A549 (cell line): ENCODE measurements at regions not wholly inside any gene's neighbourhood (a gene's known extent, or its start where the extent isn't known, plus 50 kb on each side); places are given as distances from the start of the nearest gene placed in this dataset.

Source experiments
- ATAC-seq, 2 experiments: fragments of 200-7000 bp in 1 of 2; fragments of >200 bp in 1 of 2; cut with Nextera tagmentation in 1 of 2; cut with Tn5 transposase in 1 of 2; 3 replicates each; pipeline versions ENCODE4 v1.8.0 to v1.9.1; 2018 to 2020; ENCODE audit warnings: mild to moderate bottlenecking in 1 of 2, moderate library complexity in 1 of 2
- CTCF ChIA-PET: fragments of 300-600 bp; sonication (Branson Sonifier 250); formaldehyde crosslinking; extraction: SDS; loops from one replicate; lab custom pipeline; 2021; ENCODE audit warnings: antibody characterized with exemption, inconsistent platforms; lab: Yijun Ruan, JAX
- POLR2A ChIA-PET: fragments of 350-600 bp; formaldehyde crosslinking; extraction: SDS; loops from one replicate; lab custom pipeline; 2021; ENCODE audit warnings: antibody characterized with exemption, inconsistent platforms; lab: Yijun Ruan, JAX
- DNase-seq, 2 experiments: peaks; one replicate each; pipeline versions ENCODE4 v3.0.0 to v3.0.0-alpha.2; 2011 to 2016; ENCODE audit warnings: low read depth in 1 of 2, low spot score in 1 of 2
- FAIRE-seq: peaks from 2 replicates; lab custom pipeline; 2011; peaks lifted over from hg19 to GRCh38; lab: Jason Lieb, UNC
- H3K27ac ChIP-seq, 2 experiments: fragments of >200 bp; sonication (Bioruptor Twin); formaldehyde crosslinking; 3 replicates each; pipeline ENCODE4 v1.5.1; 2016 to 2017
- H3K4me1 ChIP-seq: fragments of >200 bp; sonication (Bioruptor Twin); formaldehyde crosslinking; 3 replicates; pipeline ENCODE4 v1.6.1; 2016
- H3K4me2 ChIP-seq: fragments of >200 bp; sonication (Bioruptor Twin); formaldehyde crosslinking; 3 replicates; pipeline ENCODE4 v1.6.1; 2016
- H3K4me3 ChIP-seq: fragments of >200 bp; sonication (Bioruptor Twin); formaldehyde crosslinking; 3 replicates; pipeline ENCODE4 v1.5.1; 2016
- H3K9me3 ChIP-seq: fragments of >200 bp; sonication (Bioruptor Twin); formaldehyde crosslinking; 3 replicates; pipeline ENCODE4 v1.6.1; 2016
- BHLHE40 ChIP-seq: IDR thresholded peaks from 2 replicates; pipeline ENCODE4 v1.6.1; 2012; ENCODE audit warnings: low read depth, low read length, inconsistent platforms
- CBX2 ChIP-seq: fragments of 200-600 bp; sonication (generic); IDR thresholded peaks from 2 replicates; pipeline ENCODE4 v1.6.1; 2016; ENCODE audit warnings: low read depth, mild to moderate bottlenecking, borderline replicate concordance
- CEBPB ChIP-seq, 2 experiments: fragments of >200 bp in 1 of 2; sonication (Bioruptor Twin) in 1 of 2; formaldehyde crosslinking in 1 of 2; IDR thresholded peaks; 2 replicates each; pipeline ENCODE4 v1.6.1; 2012 to 2016
- CHD4 ChIP-seq: fragments of 200-600 bp; sonication (generic); IDR thresholded peaks from 2 replicates; pipeline ENCODE4 v1.6.1; 2016; ENCODE audit warnings: antibody characterized with exemption, mild to moderate bottlenecking, borderline replicate concordance
- EHMT2 ChIP-seq: fragments of 200-600 bp; sonication (generic); IDR thresholded peaks from 2 replicates; pipeline ENCODE4 v1.6.1; 2016; ENCODE audit warnings: antibody characterized with exemption, low read depth, mild to moderate bottlenecking, moderate library complexity
- EP300 ChIP-seq, 2 experiments: fragments of >200 bp; sonication (Bioruptor Twin); formaldehyde crosslinking; IDR thresholded peaks; 2 replicates in 1 of 2; 3 replicates in 1 of 2; pipeline ENCODE4 v1.6.1; 2016 to 2017
- ESRRA ChIP-seq: fragments of 150-350 bp; IDR thresholded peaks from 2 replicates; pipeline ENCODE4 v1.6.1; 2014; ENCODE audit warnings: mild to moderate bottlenecking, low read length, borderline replicate concordance
- HEYL ChIP-seq: fragments of 250-450 bp; sonication (Bioruptor Pico); IDR thresholded peaks from 2 replicates; pipeline ENCODE4 v1.8.0; 2021; ENCODE audit warnings: mild to moderate bottlenecking, moderate library complexity
- JUNB ChIP-seq: fragments of >200 bp; sonication (Bioruptor Twin); formaldehyde crosslinking; IDR thresholded peaks from 2 replicates; pipeline ENCODE4 v1.6.1; 2016
- KDM1A ChIP-seq: fragments of 200-600 bp; sonication (generic); IDR thresholded peaks from 2 replicates; pipeline ENCODE4 v1.6.1; 2016; ENCODE audit warnings: low read depth, mild to moderate bottlenecking
- MAZ ChIP-seq: fragments of 150-350 bp; IDR thresholded peaks from 2 replicates; pipeline ENCODE4 v1.6.1; 2014; ENCODE audit warnings: antibody characterized with exemption, low read depth, low read length, borderline replicate concordance
- MYC ChIP-seq: IDR thresholded peaks from 2 replicates; pipeline ENCODE4 v1.6.1; 2012; ENCODE audit warnings: mild to moderate bottlenecking, inconsistent platforms, low read length, improper control_type of control experiment, borderline replicate concordance
- NR3C1 ChIP-seq: fragments of >200 bp; sonication (Bioruptor Twin); formaldehyde crosslinking; IDR thresholded peaks from 3 replicates; pipeline ENCODE4 v1.6.1; 2017
- RCOR1 ChIP-seq: fragments of 150-350 bp; IDR thresholded peaks from 2 replicates; pipeline ENCODE4 v1.6.1; 2014; ENCODE audit warnings: antibody characterized with exemption, low read length, low read depth
- RFX5 ChIP-seq: fragments of 450-650 bp; IDR thresholded peaks from 2 replicates; pipeline ENCODE4 v1.7.1; 2014; ENCODE audit warnings: antibody characterized with exemption, mild to moderate bottlenecking, moderate library complexity
- RNF2 ChIP-seq: fragments of 200-600 bp; sonication (generic); IDR thresholded peaks from 2 replicates; pipeline ENCODE4 v1.6.1; 2016; ENCODE audit warnings: low read depth, mild to moderate bottlenecking, antibody characterized with exemption, moderate library complexity, borderline replicate concordance
- SMC3 ChIP-seq: fragments of >200 bp; sonication (Bioruptor Twin); formaldehyde crosslinking; IDR thresholded peaks from 3 replicates; pipeline ENCODE4 v1.6.1; 2018; ENCODE audit warnings: inconsistent platforms
- TFCP2L1 ChIP-seq: fragments of 250-450 bp; sonication (Bioruptor Pico); IDR thresholded peaks from 2 replicates; pipeline ENCODE4 v1.5.0; 2021; ENCODE audit warnings: mild to moderate bottlenecking
- ZNF302 ChIP-seq: fragments of 250-450 bp; sonication (Bioruptor Pico); IDR thresholded peaks from 2 replicates; pipeline ENCODE4 v1.9.0; 2021; ENCODE audit warnings: inconsistent platforms, mild to moderate bottlenecking, moderate library complexity
- WGBS: methylation state at CpG from one replicate; pipeline ENCODE4 v1.1.6; 2017; ENCODE audit errors: missing lambda C conversion rate; 5-methylcytosine and 5-hydroxymethylcytosine counted together
- TF ChIP-seq, protein P1 (sequence below): fragments of >200 bp; sonication (Bioruptor Twin); formaldehyde crosslinking; IDR thresholded peaks from 3 replicates; pipeline ENCODE4 v1.5.1; 2016
- TF ChIP-seq, protein P2 (sequence below): fragments of >200 bp; sonication (Bioruptor Twin); formaldehyde crosslinking; IDR thresholded peaks from 2 replicates; pipeline ENCODE4 v1.6.1; 2016

DNA sequence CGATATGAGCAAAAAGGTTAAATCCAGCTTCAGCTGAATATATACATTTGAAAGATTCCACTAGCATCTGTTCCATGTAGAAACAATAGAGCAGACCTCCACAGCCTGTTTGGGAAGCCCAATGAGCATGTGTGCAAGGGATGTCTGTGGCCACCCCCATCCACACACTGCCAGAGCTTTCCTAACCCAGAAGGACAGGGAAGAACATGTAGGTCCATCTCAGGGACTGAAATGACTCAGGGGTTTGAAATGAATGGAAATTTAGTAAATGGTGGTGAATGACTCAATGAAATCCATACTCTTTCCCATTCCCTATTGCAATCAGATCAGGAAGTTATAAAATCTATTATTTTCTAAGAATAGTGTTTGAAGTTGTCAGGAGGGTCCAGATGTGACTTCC, 397.2 kb downstream of the DUSP10 start:
- 5% methylated on average over 1 of the region's 1 CpG for WGBS
- ChIA-PET POLR2A (no interaction called here), CTCF (no interaction called here)
- H3K4me2 ChIP-seq: no peak overlapping the region
- no peak for TF ChIP-seq SMC3
- no peak for TF ChIP-seq ESRRA
- no peak for TF ChIP-seq HEYL (CRISPR knock-in tag)
- TF ChIP-seq BHLHE40: no peak
- TF ChIP-seq RNF2: no peak
- ATAC-seq (no peak), DNase-seq (no peak), FAIRE-seq (no peak)
- no peaks in the 10 kb centered on the region for H3K4me1 ChIP-seq
- H3K27ac ChIP-seq: no peak overlapping the region
- no peak overlapping the region for H3K4me3 ChIP-seq
- no peaks in the 10 kb centered on the region for H3K9me3 ChIP-seq

DNA sequence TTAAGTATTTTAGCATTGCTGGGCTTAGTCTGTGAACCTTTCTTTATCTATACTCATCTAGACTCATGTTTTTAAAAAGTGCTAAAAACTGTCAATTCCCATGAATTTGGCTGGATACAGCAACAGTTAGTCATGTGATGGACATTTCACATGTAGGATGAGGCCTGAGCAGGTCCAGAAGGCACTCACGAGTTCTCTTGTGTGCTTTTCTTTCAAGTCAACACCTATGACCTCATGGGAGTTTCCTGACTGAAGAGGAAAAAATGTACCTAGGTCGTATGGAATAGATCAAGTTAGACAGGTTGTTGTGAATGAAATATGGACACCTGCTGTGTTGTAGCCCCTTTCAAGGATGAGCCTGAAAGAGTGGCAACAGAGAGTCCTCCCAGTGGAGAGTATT, 394.2 kb downstream of the DUSP10 start:
- CTCF ChIA-PET: no interaction called here
- FAIRE-seq (no peak), DNase-seq (no peak)
- Histone ChIP-seq H3K27ac (no peak overlapping the region), H3K9me3 (no peaks in the 10 kb centered on the region), H3K4me1 (no peaks in the 10 kb centered on the region), H3K4me2 (no peak overlapping the region), H3K4me3 (no peak overlapping the region)
- WGBS: 7% methylated on average over 2 of the region's 2 CpGs
- POLR2A ChIA-PET: no interaction called here
- no peak for TF ChIP-seq MYC
- TF ChIP-seq CBX2: no peak
- TF ChIP-seq RCOR1: no peak
- TF ChIP-seq, protein P1, sequence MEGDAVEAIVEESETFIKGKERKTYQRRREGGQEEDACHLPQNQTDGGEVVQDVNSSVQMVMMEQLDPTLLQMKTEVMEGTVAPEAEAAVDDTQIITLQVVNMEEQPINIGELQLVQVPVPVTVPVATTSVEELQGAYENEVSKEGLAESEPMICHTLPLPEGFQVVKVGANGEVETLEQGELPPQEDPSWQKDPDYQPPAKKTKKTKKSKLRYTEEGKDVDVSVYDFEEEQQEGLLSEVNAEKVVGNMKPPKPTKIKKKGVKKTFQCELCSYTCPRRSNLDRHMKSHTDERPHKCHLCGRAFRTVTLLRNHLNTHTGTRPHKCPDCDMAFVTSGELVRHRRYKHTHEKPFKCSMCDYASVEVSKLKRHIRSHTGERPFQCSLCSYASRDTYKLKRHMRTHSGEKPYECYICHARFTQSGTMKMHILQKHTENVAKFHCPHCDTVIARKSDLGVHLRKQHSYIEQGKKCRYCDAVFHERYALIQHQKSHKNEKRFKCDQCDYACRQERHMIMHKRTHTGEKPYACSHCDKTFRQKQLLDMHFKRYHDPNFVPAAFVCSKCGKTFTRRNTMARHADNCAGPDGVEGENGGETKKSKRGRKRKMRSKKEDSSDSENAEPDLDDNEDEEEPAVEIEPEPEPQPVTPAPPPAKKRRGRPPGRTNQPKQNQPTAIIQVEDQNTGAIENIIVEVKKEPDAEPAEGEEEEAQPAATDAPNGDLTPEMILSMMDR: no peak
- TF ChIP-seq JUNB: no peak
- TF ChIP-seq BHLHE40: no peak
- no peak for TF ChIP-seq RFX5
- no peak for TF ChIP-seq EP300 (IDR thresholded peaks at IDR 0.05)
- no peak for TF ChIP-seq ZNF302 (CRISPR knock-in tag)
- TF ChIP-seq EHMT2: no peak
- TF ChIP-seq HEYL (CRISPR knock-in tag): no peak
- TF ChIP-seq, all 56 proteins: peak for 0
- no peak for ATAC-seq

DNA sequence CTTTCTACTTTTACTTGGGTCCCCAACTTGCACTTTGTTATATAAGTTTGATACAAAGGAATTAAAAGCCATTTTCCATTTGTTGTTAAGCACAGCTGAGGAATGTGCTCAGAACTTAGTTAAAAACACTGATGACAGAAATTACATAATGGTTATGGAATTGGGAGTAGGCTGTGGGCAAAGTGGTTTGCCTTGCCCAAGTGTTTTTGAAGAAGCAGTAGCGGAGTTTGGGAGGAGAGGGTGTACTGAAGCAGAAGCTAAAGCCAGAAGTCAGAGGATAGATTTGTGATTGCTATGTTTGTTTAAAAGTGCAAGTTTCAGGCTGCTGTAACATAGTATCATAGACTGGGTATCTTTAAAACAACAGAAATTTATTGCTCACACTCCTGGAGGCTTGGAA, 391.8 kb downstream of the DUSP10 start:
- no peak for ATAC-seq
- no peak overlapping the region for H3K4me3 ChIP-seq
- ChIA-PET CTCF (no interaction called here), POLR2A (no interaction called here)
- WGBS: 63% methylated on average over 1 of the region's 1 CpG
- DNase-seq: no peak
- TF ChIP-seq CEBPB (IDR thresholded peaks at IDR 0.05): no peak
- TF ChIP-seq CHD4: no peak
- TF ChIP-seq KDM1A: no peak
- no peak for TF ChIP-seq NR3C1
- TF ChIP-seq, protein P2, sequence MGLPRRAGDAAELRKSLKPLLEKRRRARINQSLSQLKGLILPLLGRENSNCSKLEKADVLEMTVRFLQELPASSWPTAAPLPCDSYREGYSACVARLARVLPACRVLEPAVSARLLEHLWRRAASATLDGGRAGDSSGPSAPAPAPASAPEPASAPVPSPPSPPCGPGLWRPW: no peak
- no peak for TF ChIP-seq MAZ
- no peak for TF ChIP-seq HEYL (CRISPR knock-in tag)
- TF ChIP-seq TFCP2L1 (CRISPR knock-in tag): no peak
- no peak overlapping the region for H3K4me2 ChIP-seq
- H3K9me3 ChIP-seq: no peaks in the 10 kb centered on the region
- H3K27ac ChIP-seq: no peak overlapping the region
- no peak for FAIRE-seq
- H3K4me1 ChIP-seq: no peaks in the 10 kb centered on the region
